Esophagus muscularis mucosa (tissue), 3 donors: ENCODE measurements at regions not wholly inside any gene's neighbourhood (a gene's known extent, or its start where the extent isn't known, plus 50 kb on each side); places are given as distances from the start of the nearest gene placed in this dataset.

Source experiments
- CTCF ChIP-seq, 3 experiments: fragments of 200-600 bp in 2 of 3; fragments of 450-650 bp in 1 of 3; sonication (generic) in 2 of 3; IDR thresholded peaks; one replicate each; pipeline ENCODE4 v1.5.1; 2017 to 2019; ENCODE audit warnings: antibody characterized with exemption in 3 of 3, mild to moderate bottlenecking in 2 of 3, moderate library complexity in 1 of 3
- POLR2AphosphoS5 ChIP-seq, 2 donors: sonication (generic); formaldehyde crosslinking; IDR thresholded peaks; one replicate each; pipeline ENCODE4 v1.6.1; 2017; ENCODE audit warnings: antibody characterized with exemption in 2 of 2

GRCh38 chr13:26941345-26942174 lies 181.0 kb upstream of the GPR12 start:
- TF ChIP-seq CTCF (IDR thresholded peaks at IDR 0.05): no peak
- no peak for TF ChIP-seq POLR2AphosphoS5 (IDR thresholded peaks at IDR 0.05)
